ENCODE measurements at regions not wholly inside any gene's neighbourhood (a gene's known extent, or its start where the extent isn't known, plus 50 kb on each side); places are given as distances from the start of the nearest gene placed in this dataset.

- TF ChIP-seq CTCF (CRISPR knock-in tag; IDR thresholded peaks at IDR 0.05), result no peak
- no peak for TF ChIP-seq ZNF18 (CRISPR knock-in tag; IDR thresholded peaks at IDR 0.05; ENCODE audit: insufficient replicate concordance)
- no peak for TF ChIP-seq CBX2 (IDR thresholded peaks at IDR 0.05; ENCODE audit: low read depth, low read length)
- no peak for TF ChIP-seq CBX2 (CRISPR knock-in tag; IDR thresholded peaks at IDR 0.05; ENCODE audit: low read depth)
- no peak for TF ChIP-seq ZBTB26 (CRISPR knock-in tag; IDR thresholded peaks at IDR 0.05; ENCODE audit: borderline replicate concordance)
- no peak for TF ChIP-seq MYNN (CRISPR knock-in tag; IDR thresholded peaks at IDR 0.05; ENCODE audit: low read depth)
- TF ChIP-seq EZH2 (conservative IDR thresholded peaks at IDR 0.05; ENCODE audit: low read depth, low read length), result no peak
- no peak for TF ChIP-seq SIN3A (IDR thresholded peaks at IDR 0.05; ENCODE audit: borderline replicate concordance, low read depth, low read length)
- TF ChIP-seq SIN3B (IDR thresholded peaks at IDR 0.05; ENCODE audit: low read length), result no peak
- no peak for TF ChIP-seq POLR2A (IDR thresholded peaks at IDR 0.05; ENCODE audit: insufficient read depth in 1 of 2, low read depth in 2 of 2, low read length in 2 of 2)
- TF ChIP-seq SCMH1 (CRISPR knock-in tag; IDR thresholded peaks at IDR 0.05; ENCODE audit: borderline replicate concordance), result no peak
- no peak for TF ChIP-seq ATF2 (CRISPR knock-in tag; IDR thresholded peaks at IDR 0.05)
- TF ChIP-seq ZZZ3 (CRISPR knock-in tag; IDR thresholded peaks at IDR 0.05; ENCODE audit: borderline replicate concordance), result no peak
- TF ChIP-seq HNRNPLL (IDR thresholded peaks at IDR 0.05; ENCODE audit: low read depth, low read length, poor library complexity, severe bottlenecking), result no peak
- no peak for TF ChIP-seq TRIM24 (CRISPR knock-in tag; IDR thresholded peaks at IDR 0.05)
These were observed 82.2 kb downstream of the ZNF608 start for GRCh38 chr5:124664287-124664686.
